ENCODE measurements at regions not wholly inside any gene's neighbourhood (a gene's known extent, or its start where the extent isn't known, plus 50 kb on each side); places are given as distances from the start of the nearest gene placed in this dataset.
"Not testable (repeated sequence)": the region's sequence is repeated elsewhere in the genome, so short reads cannot be mapped to it uniquely, and the experiment has no call there.

DNA sequence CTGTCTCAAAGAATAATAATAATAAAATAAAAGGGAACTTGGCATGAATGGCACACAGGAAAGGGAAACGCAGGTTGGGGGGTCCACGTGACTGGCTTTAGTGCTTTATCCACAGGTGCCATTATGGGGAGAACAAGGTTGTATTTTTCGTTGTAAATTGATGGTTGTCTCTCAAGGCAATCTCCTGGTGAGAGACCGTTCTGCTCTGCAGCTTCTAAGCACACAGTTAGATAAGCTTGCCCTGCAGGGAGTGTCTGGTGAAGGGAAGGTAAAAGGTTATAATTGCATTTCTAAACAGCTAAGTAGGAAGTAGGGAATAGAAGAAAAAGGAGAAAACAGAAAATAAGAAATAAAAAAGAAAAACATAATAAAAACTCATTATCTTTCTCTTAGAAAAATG lies 69.1 kb upstream of the CPSF6 start:
- no peak for DNase-seq
- Histone ChIP-seq H3K9me3 (no peaks in the 10 kb centered on the region), H3K4me1 (no peaks in the 10 kb centered on the region), H3K36me3 (no peaks in the 10 kb centered on the region), H3K27ac (no peak overlapping the region), H3K27me3 (no peaks in the 10 kb centered on the region), H3K4me3 (no peak overlapping the region)
- TF ChIP-seq POLR2A (IDR thresholded peaks at IDR 0.05), result no peak
- TF ChIP-seq, protein P1, sequence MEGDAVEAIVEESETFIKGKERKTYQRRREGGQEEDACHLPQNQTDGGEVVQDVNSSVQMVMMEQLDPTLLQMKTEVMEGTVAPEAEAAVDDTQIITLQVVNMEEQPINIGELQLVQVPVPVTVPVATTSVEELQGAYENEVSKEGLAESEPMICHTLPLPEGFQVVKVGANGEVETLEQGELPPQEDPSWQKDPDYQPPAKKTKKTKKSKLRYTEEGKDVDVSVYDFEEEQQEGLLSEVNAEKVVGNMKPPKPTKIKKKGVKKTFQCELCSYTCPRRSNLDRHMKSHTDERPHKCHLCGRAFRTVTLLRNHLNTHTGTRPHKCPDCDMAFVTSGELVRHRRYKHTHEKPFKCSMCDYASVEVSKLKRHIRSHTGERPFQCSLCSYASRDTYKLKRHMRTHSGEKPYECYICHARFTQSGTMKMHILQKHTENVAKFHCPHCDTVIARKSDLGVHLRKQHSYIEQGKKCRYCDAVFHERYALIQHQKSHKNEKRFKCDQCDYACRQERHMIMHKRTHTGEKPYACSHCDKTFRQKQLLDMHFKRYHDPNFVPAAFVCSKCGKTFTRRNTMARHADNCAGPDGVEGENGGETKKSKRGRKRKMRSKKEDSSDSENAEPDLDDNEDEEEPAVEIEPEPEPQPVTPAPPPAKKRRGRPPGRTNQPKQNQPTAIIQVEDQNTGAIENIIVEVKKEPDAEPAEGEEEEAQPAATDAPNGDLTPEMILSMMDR (IDR thresholded peaks at IDR 0.05), result no peak

DNA sequence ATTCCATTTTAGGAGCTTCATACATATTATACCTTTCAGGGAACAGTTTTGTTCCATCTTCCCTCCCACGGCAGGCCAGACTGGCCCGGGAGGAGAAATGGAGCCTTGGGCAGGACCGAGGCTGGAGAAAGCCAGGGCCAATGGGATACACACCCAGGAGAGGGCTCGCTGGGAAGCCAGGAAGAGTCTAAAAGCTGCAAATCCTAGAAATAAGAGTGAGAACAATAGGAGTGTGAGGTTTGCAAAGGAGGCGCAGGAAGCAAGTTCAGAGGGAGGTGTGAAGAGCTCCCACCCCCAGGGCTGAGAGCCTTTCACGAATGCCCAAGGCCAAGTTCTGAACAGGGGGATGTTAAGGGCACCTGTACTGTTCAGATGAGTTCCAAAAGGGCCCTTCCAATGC lies 67.5 kb upstream of the CPSF6 start:
- TF ChIP-seq, protein P1 (IDR thresholded peaks at IDR 0.05), result no peak
- no peaks in the 10 kb centered on the region for H3K4me1 ChIP-seq
- no peak overlapping the region for H3K27ac ChIP-seq
- no peak overlapping the region for H3K4me3 ChIP-seq
- DNase-seq, result no peak
- H3K9me3 ChIP-seq, result no peaks in the 10 kb centered on the region
- no peaks in the 10 kb centered on the region for H3K27me3 ChIP-seq
- H3K36me3 ChIP-seq, result no peaks in the 10 kb centered on the region

DNA sequence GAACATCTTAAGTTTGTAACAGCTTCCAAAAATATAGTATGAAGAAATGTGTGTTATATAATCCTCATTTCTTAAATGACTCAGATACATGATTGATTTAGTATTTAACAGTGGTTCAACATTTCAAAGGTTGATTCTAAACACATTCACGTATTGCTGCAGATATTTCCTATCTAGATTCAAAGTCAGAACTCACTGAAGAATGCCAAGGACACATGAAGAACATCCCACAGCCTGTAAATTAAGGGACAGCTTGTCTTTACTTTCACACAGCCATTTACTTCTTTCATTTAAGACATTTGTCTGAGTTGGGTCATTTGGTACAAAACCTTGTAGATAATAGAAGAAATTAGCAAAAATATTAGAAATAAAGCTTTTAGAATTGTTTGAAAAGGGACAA lies 66.9 kb upstream of the CPSF6 start:
- Histone ChIP-seq H3K36me3 (no peaks in the 10 kb centered on the region), H3K9me3 (no peaks in the 10 kb centered on the region), H3K27me3 (no peaks in the 10 kb centered on the region), H3K4me3 (no peak overlapping the region), H3K4me1 (no peaks in the 10 kb centered on the region), H3K27ac (no peak overlapping the region)
- TF ChIP-seq POLR2A (IDR thresholded peaks at IDR 0.05), result no peak
- TF ChIP-seq, protein P1 (IDR thresholded peaks at IDR 0.05), result no peak
- DNase-seq, result no peak

DNA sequence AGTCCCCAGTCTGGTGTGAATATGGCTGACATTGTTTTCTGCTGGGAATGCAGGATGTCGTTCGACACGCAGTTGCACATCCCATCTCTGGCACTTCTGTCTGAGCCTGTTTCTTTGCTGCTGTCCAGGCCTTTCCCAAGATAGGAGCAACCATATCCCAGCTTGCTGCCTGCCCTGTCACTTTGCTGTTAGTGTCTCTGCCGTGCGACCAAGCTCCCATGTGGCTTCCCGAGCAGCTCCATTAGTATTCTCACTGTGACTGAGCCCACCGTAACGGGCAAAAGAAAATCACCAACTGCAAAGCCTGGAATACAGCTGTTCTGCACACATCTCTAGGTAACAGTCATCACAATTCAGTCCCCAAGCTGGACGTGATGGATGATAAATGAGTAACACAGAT lies 66.0 kb upstream of the CPSF6 start:
- Histone ChIP-seq H3K4me1 (no peaks in the 10 kb centered on the region), H3K36me3 (no peaks in the 10 kb centered on the region), H3K4me3 (no peak overlapping the region), H3K27me3 (no peaks in the 10 kb centered on the region), H3K9me3 (no peaks in the 10 kb centered on the region), H3K27ac (no peak overlapping the region)
- no peak for DNase-seq
- TF ChIP-seq, protein P1 (IDR thresholded peaks at IDR 0.05), result no peak
- TF ChIP-seq POLR2A (IDR thresholded peaks at IDR 0.05), result no peak

DNA sequence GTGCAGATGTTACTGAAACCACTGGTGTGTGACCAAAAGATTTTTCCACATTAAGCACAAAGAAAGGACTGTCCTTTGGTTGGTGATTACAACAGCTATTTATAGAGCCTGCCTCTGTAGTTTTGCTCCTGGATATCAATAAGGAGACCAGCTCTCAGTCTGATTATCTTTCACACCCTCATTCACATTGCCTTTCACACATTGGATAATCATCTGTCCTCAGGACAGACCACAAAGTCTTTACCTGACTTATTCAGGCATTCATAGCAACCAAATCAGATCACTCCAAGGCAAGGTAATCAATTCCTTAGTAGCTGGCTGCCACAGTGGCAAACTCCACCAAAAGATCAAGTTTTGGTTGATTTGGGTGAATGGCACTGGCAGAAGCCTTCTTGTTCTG lies 59.6 kb upstream of the CPSF6 start:
- H3K9me3 ChIP-seq, result no peaks in the 10 kb centered on the region
- no peak for DNase-seq
- no peak overlapping the region for H3K4me3 ChIP-seq
- H3K36me3 ChIP-seq, result no peaks in the 10 kb centered on the region
- H3K27ac ChIP-seq, result no peak overlapping the region
- TF ChIP-seq, protein P1 (IDR thresholded peaks at IDR 0.05), result no peak
- no peak for TF ChIP-seq POLR2A (IDR thresholded peaks at IDR 0.05)
- no peaks in the 10 kb centered on the region for H3K4me1 ChIP-seq
- H3K27me3 ChIP-seq, result no peaks in the 10 kb centered on the region

DNA sequence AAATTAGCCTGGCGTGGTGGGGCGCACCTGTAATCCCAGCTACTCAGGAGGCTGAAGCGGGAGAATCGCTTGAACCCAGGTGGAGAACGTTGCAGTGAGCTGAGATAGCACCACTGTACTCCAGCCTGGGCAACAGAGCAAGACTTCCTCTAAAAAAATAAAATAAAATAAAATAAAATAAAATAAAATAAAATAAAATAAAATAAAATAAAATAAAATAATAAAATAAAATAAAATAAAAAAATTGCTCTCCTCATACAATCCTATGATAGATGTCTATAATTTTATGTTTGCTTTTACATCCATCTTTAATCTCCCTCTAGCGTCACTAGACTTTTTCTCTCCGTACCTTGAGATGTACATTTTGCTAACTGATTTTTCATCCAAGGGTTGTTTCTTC lies 51.8 kb upstream of the CPSF6 start:
- not testable (repeated sequence) for DNase-seq, H3K36me3 ChIP-seq, H3K4me3 ChIP-seq, H3K9me3 ChIP-seq, H3K27me3 ChIP-seq, H3K27ac ChIP-seq, H3K4me1 ChIP-seq

Measured in Peyer's patch (tissue), 4 donors.